ENCODE measurements at regions not wholly inside any gene's neighbourhood (a gene's known extent, or its start where the extent isn't known, plus 50 kb on each side); places are given as distances from the start of the nearest gene placed in this dataset.

GRCh38 chr4:17068392-17068791 is 169.9 kb upstream of the LDB2 start:
- no peak for TF ChIP-seq POLR2AphosphoS5 (IDR thresholded peaks at IDR 0.05; ENCODE audit: low read depth, low read length)
- TF ChIP-seq POLR2A (IDR thresholded peaks at IDR 0.05; ENCODE audit: low read depth, low read length), result no peak
